ENCODE measurements at regions not wholly inside any gene's neighbourhood (a gene's known extent, or its start where the extent isn't known, plus 50 kb on each side); places are given as distances from the start of the nearest gene placed in this dataset.

DNA sequence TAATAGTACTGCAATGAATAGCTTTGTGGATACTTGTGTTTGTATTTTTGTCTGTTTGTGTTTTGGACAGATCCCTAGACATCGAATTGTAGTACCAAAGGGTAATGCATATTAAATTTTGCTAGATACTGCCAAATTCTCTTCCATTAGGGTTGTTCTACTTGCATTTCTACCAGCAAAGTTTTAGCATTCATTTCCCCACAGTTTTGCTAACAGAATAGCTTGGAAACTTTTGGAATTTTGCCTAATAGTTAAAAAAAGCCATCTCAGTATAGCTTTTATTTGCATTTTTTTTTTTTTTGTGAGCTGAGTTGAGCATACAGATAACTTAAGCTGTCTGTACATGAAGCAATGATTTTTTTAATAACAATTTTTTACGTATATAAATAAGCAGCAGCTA is 1084.9 kb downstream of the ADGRL3 start:
- POLR2A ChIA-PET = no interaction called here
- H3K27ac ChIP-seq (ENCODE audit: low read length) = no peak overlapping the region
- no peaks in the 10 kb centered on the region for H3K36me3 ChIP-seq (ENCODE audit: control insufficient read depth, insufficient read depth, low read length)
- H3K9me3 ChIP-seq (ENCODE audit: control insufficient read depth, insufficient read depth, low read depth, low read length) = no peaks in the 10 kb centered on the region
- DNase-seq (ENCODE audit: low read depth, low spot score) (no peak), ATAC-seq (no peak)
- TF ChIP-seq REST (IDR thresholded peaks at IDR 0.05; ENCODE audit: insufficient read depth in 1 of 2, low read depth in 2 of 2, low read length in 1 of 2) (no peak), TCF7L2 (IDR thresholded peaks at IDR 0.05; ENCODE audit: low read depth, low read length) (no peak), CTCF (IDR thresholded peaks at IDR 0.05) (no peak), POLR2AphosphoS5 (IDR thresholded peaks at IDR 0.05; ENCODE audit: low read depth, low read length) (no peak), SIN3A (IDR thresholded peaks at IDR 0.05; ENCODE audit: borderline replicate concordance, insufficient read depth, low read depth, low read length) (no peak)
- intact Hi-C loops (cut with micrococcal nuclease; ENCODE audit: unreplicated experiment) = no loop called here
- H3K4me1 ChIP-seq (ENCODE audit: control insufficient read depth, insufficient read depth, low read length) = no peaks in the 10 kb centered on the region
- H3K27me3 ChIP-seq (ENCODE audit: control insufficient read depth, insufficient read depth, low read length) = no peaks in the 10 kb centered on the region
- in situ Hi-C loops (cut with HindIII; ENCODE audit: low pct_unique_long_range_greater_than_20kb, low sequenced_read_pairs) = no loop called here
- BruUV-seq (replicated peaks) = no TSS peak
- no peak overlapping the region for H3K4me3 ChIP-seq (ENCODE audit: low read depth in 2 of 2, low read length in 2 of 2)
- CTCF ChIA-PET = no interaction called here

DNA sequence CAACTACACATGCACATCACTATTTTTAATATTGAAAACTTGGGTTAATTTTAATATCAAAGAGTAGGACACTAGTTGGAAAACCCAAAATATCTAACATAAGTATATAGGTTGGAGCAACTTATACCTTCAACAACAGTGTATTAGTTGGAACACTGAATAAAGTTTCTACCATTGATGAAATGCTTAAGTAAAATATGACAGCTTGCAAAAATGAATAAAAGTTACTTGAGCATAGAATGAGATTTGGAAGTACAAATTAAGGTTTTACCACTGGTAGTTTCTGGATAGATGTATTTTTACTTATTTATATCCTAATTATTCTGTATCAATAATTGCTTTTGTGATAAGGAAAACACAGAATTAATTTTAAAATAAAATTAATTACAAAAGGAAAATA is 1079.6 kb downstream of the ADGRL3 start:
- ATAC-seq (no peak), DNase-seq (ENCODE audit: low read depth, low spot score) (no peak)
- intact Hi-C loops (cut with micrococcal nuclease; ENCODE audit: unreplicated experiment) (no loop called here), in situ Hi-C loops (cut with HindIII; ENCODE audit: low pct_unique_long_range_greater_than_20kb, low sequenced_read_pairs) (no loop called here)
- CTCF ChIA-PET = no interaction called here
- no peak overlapping the region for H3K27ac ChIP-seq (ENCODE audit: low read length)
- no peaks in the 10 kb centered on the region for H3K36me3 ChIP-seq (ENCODE audit: control insufficient read depth, insufficient read depth, low read length)
- no TSS peak for BruUV-seq (replicated peaks)
- H3K27me3 ChIP-seq (ENCODE audit: control insufficient read depth, insufficient read depth, low read length) = no peaks in the 10 kb centered on the region
- H3K4me3 ChIP-seq (ENCODE audit: low read depth in 2 of 2, low read length in 2 of 2) = no peak overlapping the region
- POLR2A ChIA-PET = no interaction called here
- H3K9me3 ChIP-seq (ENCODE audit: control insufficient read depth, insufficient read depth, low read depth, low read length) = no peaks in the 10 kb centered on the region
- TF ChIP-seq TCF7L2 (IDR thresholded peaks at IDR 0.05; ENCODE audit: low read depth, low read length) (no peak), SIN3A (IDR thresholded peaks at IDR 0.05; ENCODE audit: borderline replicate concordance, insufficient read depth, low read depth, low read length) (no peak), CTCF (IDR thresholded peaks at IDR 0.05) (no peak), POLR2AphosphoS5 (IDR thresholded peaks at IDR 0.05; ENCODE audit: low read depth, low read length) (no peak)
- no peaks in the 10 kb centered on the region for H3K4me1 ChIP-seq (ENCODE audit: control insufficient read depth, insufficient read depth, low read length)

All from Panc1 (cell line).